ENCODE measurements at regions not wholly inside any gene's neighbourhood (a gene's known extent, or its start where the extent isn't known, plus 50 kb on each side); places are given as distances from the start of the nearest gene placed in this dataset.

GRCh38 chrX:139081965-139082364 lies 370.4 kb upstream of the FGF13 start:
- RAD21 ChIA-PET (ENCODE audit: low non-redundant PET in 1 of 2, low total read pairs in 2 of 2, uncharacterized antibody in 2 of 2, unreplicated experiment in 2 of 2): no interaction called here

DNA sequence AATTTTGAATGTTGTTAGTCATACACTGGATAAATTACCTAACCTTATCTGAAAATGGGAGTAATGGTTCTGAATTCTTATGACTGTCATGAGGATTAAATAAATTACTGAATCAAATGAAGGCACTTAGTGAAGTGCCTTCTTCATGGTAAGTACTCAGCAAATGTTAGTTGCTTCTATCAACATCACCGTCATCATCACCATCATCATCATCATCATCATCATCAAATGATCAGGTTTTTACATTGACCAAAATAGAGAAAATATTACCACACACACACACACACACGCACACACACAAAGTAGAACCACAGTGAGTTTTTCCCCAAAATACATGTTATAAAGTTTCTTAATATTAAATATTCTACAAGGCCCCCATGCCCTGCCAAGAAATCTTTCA lies 368.3 kb upstream of the FGF13 start:
- no peaks in the 10 kb centered on the region for H3K9me2 ChIP-seq (ENCODE audit: insufficient read depth)
- H3K4me2 ChIP-seq (ENCODE audit: low read length): no peak overlapping the region
- DNase-seq (ENCODE audit: low read depth, low spot score): no peak
- no peaks in the 10 kb centered on the region for H3K27me3 ChIP-seq (ENCODE audit: insufficient read depth, low read length)
- no peaks in the 10 kb centered on the region for H3K36me3 ChIP-seq (ENCODE audit: control insufficient read depth in 1 of 2, insufficient read depth in 2 of 2, low read length in 2 of 2)
- ChIA-PET CTCF (no interaction called here), POLR2A (no interaction called here), RAD21 (ENCODE audit: low non-redundant PET in 1 of 2, low total read pairs in 2 of 2, uncharacterized antibody in 2 of 2, unreplicated experiment in 2 of 2) (no interaction called here)
- BruUV-seq (replicated peaks): no TSS peak
- H4K20me1 ChIP-seq (ENCODE audit: insufficient read depth): no peaks in the 10 kb centered on the region
- no peak for ATAC-seq
- no peak overlapping the region for H2AFZ ChIP-seq (ENCODE audit: low read depth, low read length, poor library complexity, severe bottlenecking)
- no peaks in the 10 kb centered on the region for H3K9me3 ChIP-seq (ENCODE audit: control insufficient read depth in 1 of 2, insufficient read depth in 1 of 2, low read depth in 1 of 2, low read length in 2 of 2)
- no peak overlapping the region for H3K27ac ChIP-seq (ENCODE audit: low read depth, low read length)
- intact Hi-C loops (cut with micrococcal nuclease): no loop called here
- no peaks in the 10 kb centered on the region for H3K4me1 ChIP-seq (ENCODE audit: control insufficient read depth in 1 of 2, insufficient read depth in 2 of 2, low read length in 2 of 2)
- H3K79me2 ChIP-seq (ENCODE audit: insufficient read depth, low read length): no peaks in the 10 kb centered on the region
- no peak overlapping the region for H3K4me3 ChIP-seq (replicated peaks in 1 of 2; ENCODE audit: low read depth in 1 of 2, low read length in 2 of 2)
- H3K9ac ChIP-seq (ENCODE audit: low read length): no peak overlapping the region
- TF ChIP-seq, protein P1, sequence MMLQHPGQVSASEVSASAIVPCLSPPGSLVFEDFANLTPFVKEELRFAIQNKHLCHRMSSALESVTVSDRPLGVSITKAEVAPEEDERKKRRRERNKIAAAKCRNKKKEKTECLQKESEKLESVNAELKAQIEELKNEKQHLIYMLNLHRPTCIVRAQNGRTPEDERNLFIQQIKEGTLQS (IDR thresholded peaks at IDR 0.05): no peak
- TF ChIP-seq POLR2A (IDR thresholded peaks at IDR 0.05; ENCODE audit: borderline replicate concordance, extremely low read depth, insufficient read depth, insufficient read length) (no peak), TCF7L2 (IDR thresholded peaks at IDR 0.05; ENCODE audit: borderline replicate concordance, extremely low read depth, insufficient read depth, insufficient read length) (no peak), ZNF274 (IDR thresholded peaks at IDR 0.05; ENCODE audit: low read depth, low read length) (no peak), ZBTB33 (IDR thresholded peaks at IDR 0.05; ENCODE audit: extremely low read depth, insufficient replicate concordance, low read length) (no peak), ELF1 (IDR thresholded peaks at IDR 0.05; ENCODE audit: borderline replicate concordance, low read depth) (no peak)
- TF ChIP-seq, protein P2, sequence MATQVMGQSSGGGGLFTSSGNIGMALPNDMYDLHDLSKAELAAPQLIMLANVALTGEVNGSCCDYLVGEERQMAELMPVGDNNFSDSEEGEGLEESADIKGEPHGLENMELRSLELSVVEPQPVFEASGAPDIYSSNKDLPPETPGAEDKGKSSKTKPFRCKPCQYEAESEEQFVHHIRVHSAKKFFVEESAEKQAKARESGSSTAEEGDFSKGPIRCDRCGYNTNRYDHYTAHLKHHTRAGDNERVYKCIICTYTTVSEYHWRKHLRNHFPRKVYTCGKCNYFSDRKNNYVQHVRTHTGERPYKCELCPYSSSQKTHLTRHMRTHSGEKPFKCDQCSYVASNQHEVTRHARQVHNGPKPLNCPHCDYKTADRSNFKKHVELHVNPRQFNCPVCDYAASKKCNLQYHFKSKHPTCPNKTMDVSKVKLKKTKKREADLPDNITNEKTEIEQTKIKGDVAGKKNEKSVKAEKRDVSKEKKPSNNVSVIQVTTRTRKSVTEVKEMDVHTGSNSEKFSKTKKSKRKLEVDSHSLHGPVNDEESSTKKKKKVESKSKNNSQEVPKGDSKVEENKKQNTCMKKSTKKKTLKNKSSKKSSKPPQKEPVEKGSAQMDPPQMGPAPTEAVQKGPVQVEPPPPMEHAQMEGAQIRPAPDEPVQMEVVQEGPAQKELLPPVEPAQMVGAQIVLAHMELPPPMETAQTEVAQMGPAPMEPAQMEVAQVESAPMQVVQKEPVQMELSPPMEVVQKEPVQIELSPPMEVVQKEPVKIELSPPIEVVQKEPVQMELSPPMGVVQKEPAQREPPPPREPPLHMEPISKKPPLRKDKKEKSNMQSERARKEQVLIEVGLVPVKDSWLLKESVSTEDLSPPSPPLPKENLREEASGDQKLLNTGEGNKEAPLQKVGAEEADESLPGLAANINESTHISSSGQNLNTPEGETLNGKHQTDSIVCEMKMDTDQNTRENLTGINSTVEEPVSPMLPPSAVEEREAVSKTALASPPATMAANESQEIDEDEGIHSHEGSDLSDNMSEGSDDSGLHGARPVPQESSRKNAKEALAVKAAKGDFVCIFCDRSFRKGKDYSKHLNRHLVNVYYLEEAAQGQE (IDR thresholded peaks at IDR 0.05; ENCODE audit: low read depth): no peak

More at GRCh38 chrX:139081965-139082364, 370.4 kb upstream of the FGF13 start:
- Histone ChIP-seq H3K27me3 (ENCODE audit: insufficient read depth, low read length) (no peaks in the 10 kb centered on the region), H3K36me3 (ENCODE audit: control insufficient read depth in 1 of 2, insufficient read depth in 2 of 2, low read length in 2 of 2) (no peaks in the 10 kb centered on the region), H3K79me2 (ENCODE audit: insufficient read depth, low read length) (no peaks in the 10 kb centered on the region), H3K4me3 (replicated peaks in 1 of 2; ENCODE audit: low read depth in 1 of 2, low read length in 2 of 2) (no peak overlapping the region), H3K27ac (ENCODE audit: low read depth, low read length) (no peak overlapping the region), H3K4me1 (ENCODE audit: control insufficient read depth in 1 of 2, insufficient read depth in 2 of 2, low read length in 2 of 2) (no peaks in the 10 kb centered on the region), H2AFZ (ENCODE audit: low read depth, low read length, poor library complexity, severe bottlenecking) (no peak overlapping the region), H3K9me3 (ENCODE audit: control insufficient read depth in 1 of 2, insufficient read depth in 1 of 2, low read depth in 1 of 2, low read length in 2 of 2) (no peaks in the 10 kb centered on the region), H4K20me1 (ENCODE audit: insufficient read depth) (no peaks in the 10 kb centered on the region), H3K9me2 (ENCODE audit: insufficient read depth) (no peaks in the 10 kb centered on the region), H3K4me2 (ENCODE audit: low read length) (no peak overlapping the region), H3K9ac (ENCODE audit: low read length) (no peak overlapping the region)
- ATAC-seq: no peak
- POLR2A ChIA-PET: no interaction called here
- CTCF ChIA-PET: no interaction called here
- no peak for DNase-seq (ENCODE audit: low read depth, low spot score)
- BruUV-seq (replicated peaks): no TSS peak
- intact Hi-C loops (cut with micrococcal nuclease): no loop called here
- TF ChIP-seq POLR2AphosphoS5 (IDR thresholded peaks at IDR 0.05; ENCODE audit: low read depth, low read length): no peak
- TF ChIP-seq YY1 (IDR thresholded peaks at IDR 0.05; ENCODE audit: extremely low read depth, insufficient replicate concordance, low read depth, low read length): no peak
- no peak for TF ChIP-seq POLR2A (IDR thresholded peaks at IDR 0.05; ENCODE audit: borderline replicate concordance, extremely low read depth, insufficient read depth, insufficient read length)
- TF ChIP-seq ZFX (IDR thresholded peaks at IDR 0.05): no peak
- no peak for TF ChIP-seq CEBPB (IDR thresholded peaks at IDR 0.05; ENCODE audit: low read depth)
- TF ChIP-seq SIN3A (IDR thresholded peaks at IDR 0.05; ENCODE audit: low read depth): no peak
- no peak for TF ChIP-seq EZH2phosphoT487 (IDR thresholded peaks at IDR 0.05; ENCODE audit: borderline replicate concordance)
- TF ChIP-seq ZNF274 (IDR thresholded peaks at IDR 0.05; ENCODE audit: low read depth, low read length): no peak
- TF ChIP-seq EGR1 (IDR thresholded peaks at IDR 0.05; ENCODE audit: low read depth): no peak
- no peak for TF ChIP-seq SRF (IDR thresholded peaks at IDR 0.05; ENCODE audit: low read depth)
- no peak for TF ChIP-seq SP1 (IDR thresholded peaks at IDR 0.05; ENCODE audit: low read depth)
- TF ChIP-seq, protein P1 (IDR thresholded peaks at IDR 0.05): no peak
- TF ChIP-seq JUND (IDR thresholded peaks at IDR 0.05): no peak
- TF ChIP-seq, protein P3, sequence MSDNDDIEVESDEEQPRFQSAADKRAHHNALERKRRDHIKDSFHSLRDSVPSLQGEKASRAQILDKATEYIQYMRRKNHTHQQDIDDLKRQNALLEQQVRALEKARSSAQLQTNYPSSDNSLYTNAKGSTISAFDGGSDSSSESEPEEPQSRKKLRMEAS (IDR thresholded peaks at IDR 0.05): no peak
- no peak for TF ChIP-seq CBX3 (IDR thresholded peaks at IDR 0.05; ENCODE audit: low read depth)

Measured in HCT116 (cell line).